ENCODE measurements at regions not wholly inside any gene's neighbourhood (a gene's known extent, or its start where the extent isn't known, plus 50 kb on each side); places are given as distances from the start of the nearest gene placed in this dataset.

DNA sequence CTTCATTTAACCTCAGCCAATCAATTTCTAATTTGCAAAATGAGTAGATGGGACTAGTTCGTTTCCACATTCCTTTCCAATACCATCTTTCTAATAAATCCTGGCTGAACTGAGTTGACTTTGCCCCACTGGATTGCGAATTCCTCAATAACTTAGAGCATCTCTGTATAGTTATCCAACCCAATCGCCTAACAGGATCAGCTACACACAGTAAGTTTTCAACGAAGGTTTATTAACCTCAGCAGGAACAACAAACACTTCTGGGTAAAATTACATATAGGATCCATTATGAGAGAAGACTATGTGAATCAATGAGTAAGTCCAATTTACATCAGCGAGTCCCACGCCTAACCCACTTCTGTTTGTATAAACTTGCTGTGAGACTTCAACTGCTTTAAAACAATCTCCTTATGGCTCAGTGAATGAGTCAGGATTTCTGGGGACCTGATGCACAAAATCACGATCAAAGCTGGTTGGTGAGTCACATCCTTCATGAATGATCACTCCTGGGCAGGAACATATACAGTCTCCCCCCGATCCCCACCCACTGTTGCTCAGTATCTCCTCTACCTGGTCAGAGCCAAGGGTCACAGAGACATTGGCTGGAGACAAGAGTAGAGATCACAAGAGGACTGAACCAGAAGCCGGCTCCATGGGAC, 142.8 kb downstream of the EDEM1 start:
- TF ChIP-seq ZNF17 (CRISPR knock-in tag; IDR thresholded peaks at IDR 0.05) = no peak
- no peak for TF ChIP-seq ZNF644 (CRISPR knock-in tag; IDR thresholded peaks at IDR 0.05; ENCODE audit: low read depth)
- TF ChIP-seq HNRNPUL1 (IDR thresholded peaks at IDR 0.05; ENCODE audit: low read depth, low read length) = no peak
- TF ChIP-seq POLR2AphosphoS5 (IDR thresholded peaks at IDR 0.05; ENCODE audit: low read depth, low read length) = no peak
- no peak for TF ChIP-seq MAF1 (CRISPR knock-in tag; IDR thresholded peaks at IDR 0.05; ENCODE audit: borderline replicate concordance)
- TF ChIP-seq, protein P1, sequence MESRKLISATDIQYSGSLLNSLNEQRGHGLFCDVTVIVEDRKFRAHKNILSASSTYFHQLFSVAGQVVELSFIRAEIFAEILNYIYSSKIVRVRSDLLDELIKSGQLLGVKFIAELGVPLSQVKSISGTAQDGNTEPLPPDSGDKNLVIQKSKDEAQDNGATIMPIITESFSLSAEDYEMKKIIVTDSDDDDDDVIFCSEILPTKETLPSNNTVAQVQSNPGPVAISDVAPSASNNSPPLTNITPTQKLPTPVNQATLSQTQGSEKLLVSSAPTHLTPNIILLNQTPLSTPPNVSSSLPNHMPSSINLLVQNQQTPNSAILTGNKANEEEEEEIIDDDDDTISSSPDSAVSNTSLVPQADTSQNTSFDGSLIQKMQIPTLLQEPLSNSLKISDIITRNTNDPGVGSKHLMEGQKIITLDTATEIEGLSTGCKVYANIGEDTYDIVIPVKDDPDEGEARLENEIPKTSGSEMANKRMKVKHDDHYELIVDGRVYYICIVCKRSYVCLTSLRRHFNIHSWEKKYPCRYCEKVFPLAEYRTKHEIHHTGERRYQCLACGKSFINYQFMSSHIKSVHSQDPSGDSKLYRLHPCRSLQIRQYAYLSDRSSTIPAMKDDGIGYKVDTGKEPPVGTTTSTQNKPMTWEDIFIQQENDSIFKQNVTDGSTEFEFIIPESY (CRISPR knock-in tag; IDR thresholded peaks at IDR 0.05) = no peak
- TF ChIP-seq, protein P2, sequence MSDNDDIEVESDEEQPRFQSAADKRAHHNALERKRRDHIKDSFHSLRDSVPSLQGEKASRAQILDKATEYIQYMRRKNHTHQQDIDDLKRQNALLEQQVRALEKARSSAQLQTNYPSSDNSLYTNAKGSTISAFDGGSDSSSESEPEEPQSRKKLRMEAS (IDR thresholded peaks at IDR 0.05) = no peak
